ENCODE measurements at regions not wholly inside any gene's neighbourhood (a gene's known extent, or its start where the extent isn't known, plus 50 kb on each side); places are given as distances from the start of the nearest gene placed in this dataset.
"Not testable (repeated sequence)": the region's sequence is repeated elsewhere in the genome, so short reads cannot be mapped to it uniquely, and the experiment has no call there.

DNA sequence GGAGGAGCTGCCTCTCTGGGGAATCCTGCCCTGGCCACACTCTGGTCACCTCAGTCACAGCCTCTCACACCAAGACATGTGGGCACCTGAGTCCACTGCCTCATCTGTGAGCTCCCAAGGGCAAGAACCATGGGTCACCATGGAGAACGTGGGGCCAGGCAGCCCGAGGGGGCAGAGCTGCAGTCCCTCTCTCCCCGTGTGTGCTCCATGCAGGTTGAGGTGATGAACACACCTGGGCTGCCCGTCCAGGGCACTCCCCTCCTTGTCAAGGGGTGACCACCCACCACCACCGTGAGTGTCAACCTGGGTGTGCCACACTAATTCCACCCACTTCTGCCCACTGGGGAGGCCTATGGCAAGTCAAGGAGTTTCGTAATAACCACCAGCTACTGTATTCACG, 159.6 kb upstream of the RAB6C start:
- no peak for DNase-seq

DNA sequence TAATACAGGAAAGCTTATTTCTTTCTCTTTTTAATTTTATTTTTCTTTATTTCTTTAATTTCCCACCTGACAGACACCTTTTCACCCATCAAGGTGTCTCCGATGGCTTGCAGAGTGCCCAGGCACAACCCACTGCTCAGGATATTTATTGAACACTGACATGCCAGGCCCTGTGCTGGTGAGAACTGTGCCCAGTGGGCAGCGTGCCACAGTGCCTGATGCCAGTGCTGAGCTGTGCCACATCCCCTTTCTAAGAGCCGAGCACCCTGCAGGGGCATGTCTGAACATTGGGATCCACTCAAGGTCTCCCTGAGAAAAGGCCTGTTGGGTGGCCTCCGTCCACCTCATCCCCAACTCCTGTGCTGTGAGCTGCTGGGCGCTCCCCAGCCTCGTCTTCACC, 158.6 kb upstream of the RAB6C start:
- DNase-seq, result no peak

- DNase-seq, result no peak
Measured at GRCh38 chr2:129821445-129821844, 158.0 kb upstream of the RAB6C start.

DNA sequence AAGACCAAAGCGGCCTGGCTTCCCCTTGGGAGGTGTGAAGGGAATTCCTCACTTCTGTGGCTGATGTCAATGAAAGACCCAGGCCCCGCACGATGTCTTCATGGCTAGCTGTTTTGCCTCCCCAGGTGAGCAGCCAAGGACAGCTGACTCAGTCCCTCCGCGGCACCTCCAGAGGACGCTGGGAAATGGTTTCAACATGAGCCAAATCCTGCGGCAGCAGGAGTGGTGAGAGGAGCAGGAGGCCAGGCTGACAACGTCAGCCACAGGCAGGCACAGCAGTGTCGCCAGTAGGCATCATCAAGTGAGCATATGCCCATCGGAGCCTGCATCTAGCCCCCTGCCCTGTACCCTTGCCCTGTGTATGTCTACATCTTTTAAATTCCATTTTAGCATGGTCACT, 156.4 kb upstream of the RAB6C start:
- no peak for DNase-seq

DNA sequence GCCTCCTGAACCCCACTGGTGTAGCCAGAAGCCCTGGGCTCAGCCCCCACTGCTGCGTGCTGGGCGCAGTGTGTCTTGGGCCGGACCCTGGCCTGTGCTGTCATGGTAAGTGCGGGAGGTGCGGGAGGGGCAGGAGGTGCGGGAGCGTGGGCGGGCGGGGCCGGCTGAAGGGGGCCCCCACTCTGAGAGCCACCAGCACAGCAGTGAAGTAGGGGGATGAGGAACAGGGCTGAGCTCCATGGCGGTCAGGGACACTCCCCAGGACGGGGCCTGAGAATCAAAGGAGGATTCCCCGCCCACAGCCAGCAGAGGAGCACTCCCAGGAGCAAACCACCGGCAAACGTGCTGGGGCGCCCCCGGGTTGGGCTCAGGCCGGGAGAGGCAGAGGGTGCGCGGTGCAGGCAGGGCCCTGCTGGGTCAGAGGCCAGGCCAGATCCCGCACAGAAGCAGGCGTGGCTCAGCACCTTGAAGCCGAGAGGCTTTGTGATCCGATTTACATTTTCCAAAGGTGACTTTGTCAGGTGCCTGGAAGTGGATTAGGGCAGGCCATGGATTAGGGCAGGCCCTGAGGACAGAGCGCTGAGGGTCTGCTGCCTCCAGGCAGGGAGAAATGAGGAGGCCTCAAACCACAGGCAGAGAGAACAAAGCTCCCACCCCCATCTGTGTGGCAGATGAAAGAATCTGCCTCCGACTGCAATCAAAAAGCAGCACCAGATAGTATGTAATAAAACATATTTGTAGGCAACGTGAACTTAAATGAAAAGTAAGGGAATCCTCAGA, 152.0 kb upstream of the RAB6C start:
- DNase-seq, result no peak

- no peak for DNase-seq
Measured at GRCh38 chr2:129828792-129829191, 150.7 kb upstream of the RAB6C start.

DNA sequence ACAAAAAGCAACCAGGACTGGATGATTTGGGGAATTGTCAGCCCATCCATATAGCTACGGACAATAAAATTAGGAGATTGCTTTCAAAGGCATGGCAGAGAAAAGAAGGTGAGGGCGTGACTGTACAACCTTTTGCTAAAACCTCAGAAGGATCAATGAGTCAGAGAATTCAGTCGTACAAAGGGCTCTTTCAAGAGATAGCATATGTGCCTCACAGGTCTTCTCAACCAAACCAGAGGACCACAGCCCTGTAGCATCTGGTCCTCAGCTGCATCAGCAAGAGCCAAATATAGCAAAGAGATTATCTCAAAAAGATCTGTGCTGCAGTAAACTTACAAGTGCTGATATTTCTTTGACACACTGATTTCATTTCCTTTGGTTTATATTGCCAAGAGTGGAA, 149.9 kb upstream of the RAB6C start:
- DNase-seq, result no peak

DNA sequence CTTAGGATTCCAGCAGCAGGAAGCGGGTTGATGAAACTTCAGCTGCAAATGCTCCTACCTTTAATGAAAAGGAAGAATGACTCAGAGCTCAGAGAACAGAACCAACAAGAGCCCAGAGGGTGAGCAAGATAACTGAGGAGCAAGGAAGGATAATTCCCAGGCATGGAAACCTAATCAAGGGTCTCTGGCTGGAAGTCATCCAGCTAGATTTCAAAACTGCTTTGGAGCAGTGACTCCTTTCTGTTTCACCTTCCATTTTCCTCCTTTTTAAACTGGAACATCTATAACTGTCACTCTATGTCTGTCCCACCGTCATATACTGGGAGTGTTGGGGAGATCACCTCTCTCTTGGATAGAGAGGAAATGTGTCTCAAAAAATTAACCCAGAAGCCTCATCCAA, 148.4 kb upstream of the RAB6C start:
- no peak for DNase-seq

DNA sequence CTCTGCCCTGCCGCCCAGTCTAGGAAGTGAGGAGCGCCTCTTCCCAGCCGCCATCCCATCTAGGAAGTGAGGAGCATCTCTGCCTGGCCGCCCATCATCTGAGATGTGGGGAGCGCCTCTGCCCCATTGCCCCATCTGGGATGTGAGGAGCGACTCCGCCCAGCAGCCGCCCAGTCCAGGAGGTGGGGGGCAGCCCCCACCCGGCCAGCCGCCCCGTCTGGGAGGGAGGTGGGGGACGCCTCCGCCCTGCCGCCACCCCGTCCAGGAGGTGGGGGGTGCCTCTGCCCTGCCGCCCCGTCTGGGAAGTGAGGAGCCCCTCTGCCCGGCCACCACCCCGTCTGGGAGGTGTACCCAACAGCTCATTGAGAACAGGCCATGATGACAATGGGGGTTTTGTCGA, 146.0 kb upstream of the RAB6C start:
- not testable (repeated sequence) for DNase-seq

- no peak for DNase-seq
Measured at GRCh38 chr2:129847043-129847442, 132.4 kb upstream of the RAB6C start.

- peak in 2 of 5 experiments; percentile 24 to 67 for DNase-seq
Measured at GRCh38 chr2:129849559-129850160, 129.8 kb upstream of the RAB6C start.

DNA sequence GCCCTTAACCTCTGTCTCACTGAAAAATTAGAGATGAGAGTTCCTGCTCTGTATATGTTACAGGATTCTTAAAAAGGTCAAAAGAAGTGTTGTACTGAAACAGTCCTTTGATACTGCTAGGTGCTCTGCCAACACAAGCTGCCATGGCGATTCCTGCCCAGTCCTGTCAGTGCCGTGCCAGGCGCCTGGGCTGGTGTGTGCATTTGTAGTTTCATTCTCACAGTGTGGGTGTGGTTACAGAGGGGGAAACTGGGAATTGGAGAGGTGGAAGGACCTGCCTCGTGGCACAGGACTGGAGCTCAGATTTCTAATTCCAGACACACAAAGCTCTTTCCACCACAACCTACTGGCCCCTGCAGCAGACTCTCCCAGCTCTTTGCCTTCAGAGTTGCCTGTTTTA, 122.3 kb upstream of the RAB6C start:
- DNase-seq, result no peak

GRCh38 chr2:129859175-129859574, 120.3 kb upstream of the RAB6C start:
- no peak for DNase-seq

GRCh38 chr2:129860088-129860487, 119.4 kb upstream of the RAB6C start:
- no peak for DNase-seq

DNA sequence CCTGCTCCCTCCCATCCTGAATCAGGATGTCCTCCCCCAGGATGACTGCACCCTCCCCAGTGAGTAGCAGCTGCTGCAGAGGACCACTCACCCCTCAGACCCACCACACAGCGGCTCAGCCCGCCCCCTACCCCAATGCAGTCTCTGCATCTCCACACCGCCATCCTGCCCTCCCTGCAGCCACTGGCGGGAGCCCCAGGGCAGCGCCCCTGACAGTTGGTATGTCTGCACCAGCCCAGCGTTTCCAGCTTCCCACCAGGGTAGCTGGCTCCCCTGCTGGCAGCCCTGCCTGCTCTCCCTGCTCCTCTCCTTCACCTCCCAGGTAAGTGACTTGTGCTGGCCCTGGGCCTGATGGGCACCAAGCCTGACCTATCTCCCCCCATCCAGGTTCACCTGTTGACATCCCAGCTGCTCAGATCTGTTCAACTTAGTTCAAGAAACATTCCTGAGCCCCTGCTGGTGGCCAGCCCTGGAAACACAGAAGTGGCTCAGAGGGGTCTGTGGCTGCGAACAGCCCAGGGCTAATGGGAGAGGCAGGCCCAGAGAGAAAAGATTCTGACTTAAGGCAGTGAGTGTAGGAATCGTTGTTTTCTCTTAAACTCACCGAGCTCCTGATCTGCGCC, 117.7 kb upstream of the RAB6C start:
- no peak for DNase-seq

- DNase-seq, result no peak
Measured at GRCh38 chr2:129862668-129863067, 116.8 kb upstream of the RAB6C start.

GRCh38 chr2:129863350-129863749, 116.1 kb upstream of the RAB6C start:
- no peak for DNase-seq

GRCh38 chr2:129864719-129865118, 114.7 kb upstream of the RAB6C start:
- no peak for DNase-seq

DNA sequence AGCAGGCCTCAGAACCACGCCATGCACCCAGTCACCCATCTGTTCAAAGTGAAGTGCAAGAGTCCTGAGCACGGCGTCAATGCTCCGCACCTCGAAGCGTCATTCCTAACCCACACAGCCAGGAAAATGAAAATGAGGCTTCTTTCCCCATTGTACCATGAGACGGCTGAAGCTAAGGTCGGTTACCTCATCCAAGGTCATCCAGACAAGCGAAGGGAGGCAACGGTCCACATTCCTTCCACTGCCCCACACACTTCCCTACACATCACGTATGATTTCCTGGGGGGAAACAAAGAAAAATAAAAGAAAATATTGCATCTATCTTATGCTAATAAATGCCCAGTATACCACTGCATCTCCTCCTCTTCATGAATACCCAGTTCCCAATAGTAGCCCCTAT, 113.5 kb upstream of the RAB6C start:
- DNase-seq, result no peak

DNA sequence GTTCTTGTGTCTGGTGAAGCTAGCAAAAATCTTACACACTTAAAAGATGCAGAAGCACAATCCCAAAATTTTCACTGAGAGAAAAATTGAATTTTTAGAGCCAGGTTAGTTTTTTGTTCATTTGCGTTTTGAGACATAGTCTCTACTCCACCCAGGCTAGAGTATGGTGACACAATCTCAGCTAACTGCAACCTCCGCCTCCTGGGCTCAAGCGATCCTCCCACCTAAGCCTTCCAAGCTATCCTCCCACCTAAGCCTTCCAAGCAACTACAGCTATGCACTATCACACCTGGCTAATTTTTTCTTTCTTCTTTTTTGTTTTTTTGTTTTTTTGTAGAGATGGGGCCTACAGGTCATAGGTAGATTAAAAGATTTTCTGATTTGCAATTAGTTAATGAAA, 113.1 kb upstream of the RAB6C start:
- DNase-seq, result no peak

DNA sequence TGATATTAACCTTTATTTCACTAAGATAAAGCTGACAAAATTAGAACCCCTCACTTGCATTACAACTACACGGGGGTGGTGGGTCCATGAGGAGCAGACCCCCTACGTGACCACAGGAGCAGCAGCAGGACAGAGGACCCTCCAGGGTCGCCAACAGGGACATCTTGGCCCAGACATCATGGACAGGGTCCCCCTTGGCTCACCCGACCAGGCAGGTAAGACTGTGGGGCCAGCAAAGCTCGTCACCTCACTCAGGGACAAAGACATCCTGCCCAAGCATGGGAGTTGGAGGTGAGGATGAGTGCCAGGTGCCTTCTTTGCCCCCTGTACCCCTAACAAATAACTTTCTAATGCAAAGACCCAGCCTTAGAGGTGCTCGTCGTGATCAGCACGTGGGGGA, 111.3 kb upstream of the RAB6C start:
- DNase-seq, result no peak

GRCh38 chr2:129870685-129871241, 108.7 kb upstream of the RAB6C start:
- no peak for DNase-seq

DNA sequence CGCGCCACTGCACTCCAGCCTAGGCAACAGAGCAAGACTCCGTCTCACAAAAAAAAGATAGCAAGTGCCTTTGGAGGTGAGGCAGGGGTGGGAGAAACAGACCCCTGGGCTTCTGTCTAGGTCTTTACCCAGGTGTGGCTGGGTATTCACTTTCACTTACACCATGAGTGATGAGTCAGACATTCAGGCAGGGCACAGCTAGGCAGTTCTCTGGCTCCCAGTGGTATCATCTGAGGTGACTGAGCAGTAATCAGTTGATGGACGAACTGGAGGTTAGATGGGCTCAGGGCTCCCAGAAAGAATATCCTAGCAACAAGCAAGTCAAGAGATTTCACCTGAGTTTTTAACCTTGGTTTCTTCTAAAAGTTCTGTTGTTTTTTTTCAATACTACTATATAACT, 107.0 kb upstream of the RAB6C start:
- no peak for DNase-seq

DNA sequence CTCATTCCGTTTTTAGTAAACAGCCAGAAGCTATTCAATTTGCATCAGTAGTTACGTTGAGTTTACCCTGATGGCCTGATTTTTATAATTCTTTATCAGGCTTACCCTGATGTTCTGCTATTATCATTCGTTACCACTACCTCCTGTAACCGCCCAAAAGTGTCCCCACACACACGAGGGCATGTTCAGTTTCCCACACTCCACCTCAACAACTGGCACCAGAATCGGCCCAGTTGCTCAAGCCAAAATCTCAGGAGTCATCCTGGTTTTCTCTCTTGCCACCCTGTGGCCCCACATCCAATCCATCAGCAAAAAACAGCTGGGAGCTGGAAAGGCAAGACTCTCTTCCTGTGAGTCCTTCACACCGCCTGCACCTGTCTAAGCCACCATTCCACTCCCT, 102.9 kb upstream of the RAB6C start:
- no peak for DNase-seq

Measured in T-helper 2 cell (primary cell).